Neural cell (in vitro differentiated cells): ENCODE measurements at regions not wholly inside any gene's neighbourhood (a gene's known extent, or its start where the extent isn't known, plus 50 kb on each side); places are given as distances from the start of the nearest gene placed in this dataset.
"Not testable (repeated sequence)": the region's sequence is repeated elsewhere in the genome, so short reads cannot be mapped to it uniquely, and the experiment has no call there.

Source experiments
- H2AFZ ChIP-seq: fragments of 200-600, 300-800 bp; sonication (generic), shearing (Covaris generic); 2 replicates; pipeline ENCODE4 v1.6.0; 2014; ENCODE audit warnings: low read depth, mild to moderate bottlenecking, antibody characterized with exemption, low read length, moderate library complexity
- H3F3A ChIP-seq: fragments of 200-600 bp; shearing (Covaris generic); 2 replicates; pipeline ENCODE4 v1.6.1; 2016; ENCODE audit warnings: mild to moderate bottlenecking, moderate library complexity, mixed read lengths, antibody characterized with exemption, low read length; ENCODE audit not compliant: insufficient read depth, poor library complexity, severe bottlenecking
- H3K27ac ChIP-seq: fragments of 200-600, 300-800 bp; sonication (generic), shearing (Covaris generic); 2 replicates; pipeline ENCODE4 v1.5.1; 2014; ENCODE audit warnings: mild to moderate bottlenecking, low read length, moderate library complexity
- H3K27me3 ChIP-seq: fragments of 300-800, 200-600 bp; sonication (generic), shearing (Covaris generic); 2 replicates; pipeline ENCODE4 v1.6.0; 2014; ENCODE audit warnings: mild to moderate bottlenecking, low read depth, low read length, moderate library complexity; ENCODE audit not compliant: insufficient read depth
- H3K36me3 ChIP-seq: fragments of 300-800, 200-600 bp; sonication (generic), shearing (Covaris generic); 2 replicates; pipeline ENCODE4 v1.5.1; 2014; ENCODE audit warnings: mild to moderate bottlenecking, antibody characterized with exemption, low read length, moderate library complexity; ENCODE audit not compliant: insufficient read depth
- H3K4me2 ChIP-seq: fragments of 300-800, 200-600 bp; sonication (generic), shearing (Covaris generic); 2 replicates; pipeline ENCODE4 v1.6.0; 2014; ENCODE audit warnings: mild to moderate bottlenecking, low read length
- H3K4me3 ChIP-seq: fragments of 300-800, 200-600 bp; sonication (generic), shearing (Covaris generic); 2 replicates; pipeline ENCODE4 v1.5.1; 2014; ENCODE audit warnings: mild to moderate bottlenecking, low read length, moderate library complexity
- H3K79me2 ChIP-seq: fragments of 200-600 bp; shearing (Covaris generic); replicated peaks from 2 replicates; pipeline ENCODE4 v1.6.0; 2014; ENCODE audit warnings: mild to moderate bottlenecking, low read length, moderate library complexity; ENCODE audit not compliant: insufficient read depth
- H3K9ac ChIP-seq: fragments of 300-800, 200-600 bp; sonication (generic), shearing (Covaris generic); 2 replicates; pipeline ENCODE4 v1.6.1; 2016; ENCODE audit warnings: mild to moderate bottlenecking, low read length, mixed read lengths
- H3K9me2 ChIP-seq: fragments of 200-600 bp; shearing (Covaris generic); 2 replicates; pipeline ENCODE4 v1.6.1; 2016; ENCODE audit warnings: mild to moderate bottlenecking, low read length, mixed read lengths; ENCODE audit not compliant: insufficient read depth
- H3K9me3 ChIP-seq: fragments of 200-600, 300-800 bp; sonication (generic), shearing (Covaris generic); 2 replicates; pipeline ENCODE4 v1.6.1; 2016; ENCODE audit warnings: mild to moderate bottlenecking, mixed run types, low read length, moderate library complexity, mixed read lengths
- H4K20me1 ChIP-seq: fragments of 200-600 bp; shearing (Covaris generic); 2 replicates; pipeline ENCODE4 v1.6.1; 2016; ENCODE audit warnings: mild to moderate bottlenecking, mixed run types; ENCODE audit not compliant: insufficient read depth
- EP300 ChIP-seq: fragments of 450-650 bp; conservative IDR thresholded peaks from 2 replicates; pipeline ENCODE4 v1.6.1; 2014; ENCODE audit warnings: antibody characterized with exemption, mild to moderate bottlenecking, moderate library complexity; ENCODE audit not compliant: poor library complexity, severe bottlenecking
- EZH2 ChIP-seq: fragments of 200-600, 300-800 bp; shearing (Covaris generic), sonication (generic); IDR thresholded peaks from 2 replicates; pipeline ENCODE4 v1.6.1; 2014; ENCODE audit warnings: antibody characterized with exemption, low read length, borderline replicate concordance, mild to moderate bottlenecking; ENCODE audit not compliant: insufficient read depth, poor library complexity, severe bottlenecking
- MXI1 ChIP-seq: fragments of 450-650 bp; conservative IDR thresholded peaks from 2 replicates; pipeline ENCODE4 v1.6.1; 2014; ENCODE audit warnings: antibody characterized with exemption, mild to moderate bottlenecking; ENCODE audit not compliant: poor library complexity, severe bottlenecking
- POLR2AphosphoS5 ChIP-seq: IDR thresholded peaks from 2 replicates; pipeline ENCODE4 v1.6.1; 2012
- RAD21 ChIP-seq: fragments of 450-650 bp; conservative IDR thresholded peaks from 2 replicates; pipeline ENCODE4 v1.6.1; 2014; ENCODE audit warnings: antibody characterized with exemption, mild to moderate bottlenecking, moderate library complexity
- REST ChIP-seq: IDR thresholded peaks from 2 replicates; pipeline ENCODE4 v1.6.1; 2012; ENCODE audit warnings: borderline replicate concordance
- SMC3 ChIP-seq: fragments of 450-650 bp; conservative IDR thresholded peaks from 2 replicates; pipeline ENCODE4 v1.6.1; 2014; ENCODE audit warnings: antibody characterized with exemption, mild to moderate bottlenecking, moderate library complexity; ENCODE audit not compliant: poor library complexity
- TAF1 ChIP-seq: IDR thresholded peaks from 2 replicates; pipeline ENCODE4 v1.6.1; 2012; ENCODE audit warnings: low read depth
- TF ChIP-seq, protein P1 (sequence below): fragments of 450-650 bp; IDR thresholded peaks from 2 replicates; pipeline ENCODE4 v1.5.1; 2014; ENCODE audit warnings: antibody characterized with exemption, mild to moderate bottlenecking, moderate library complexity; ENCODE audit not compliant: poor library complexity, severe bottlenecking

DNA sequence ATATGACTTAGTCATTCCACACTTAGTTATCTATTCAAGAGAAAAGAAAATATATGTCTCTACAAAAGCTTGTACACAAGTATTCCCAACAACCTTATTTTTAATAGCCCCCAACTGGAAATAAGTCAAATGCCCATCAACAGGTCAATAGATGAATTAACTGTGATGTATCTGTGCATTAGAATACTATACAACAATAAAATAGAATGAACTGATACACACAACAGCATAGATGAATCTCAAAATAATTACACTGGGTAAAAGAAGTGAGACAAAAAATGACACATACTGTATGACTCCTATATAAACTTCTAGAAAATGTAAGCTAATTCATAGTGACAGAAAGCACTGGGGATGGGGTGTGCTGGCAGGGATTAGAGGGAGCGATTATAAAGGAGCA lies 354.1 kb upstream of the DIPK2B start:
- no peaks in the 10 kb centered on the region for H3F3A ChIP-seq
- H3K4me2 ChIP-seq: no peak overlapping the region
- no peak overlapping the region for H3K9ac ChIP-seq
- TF ChIP-seq, protein P1, sequence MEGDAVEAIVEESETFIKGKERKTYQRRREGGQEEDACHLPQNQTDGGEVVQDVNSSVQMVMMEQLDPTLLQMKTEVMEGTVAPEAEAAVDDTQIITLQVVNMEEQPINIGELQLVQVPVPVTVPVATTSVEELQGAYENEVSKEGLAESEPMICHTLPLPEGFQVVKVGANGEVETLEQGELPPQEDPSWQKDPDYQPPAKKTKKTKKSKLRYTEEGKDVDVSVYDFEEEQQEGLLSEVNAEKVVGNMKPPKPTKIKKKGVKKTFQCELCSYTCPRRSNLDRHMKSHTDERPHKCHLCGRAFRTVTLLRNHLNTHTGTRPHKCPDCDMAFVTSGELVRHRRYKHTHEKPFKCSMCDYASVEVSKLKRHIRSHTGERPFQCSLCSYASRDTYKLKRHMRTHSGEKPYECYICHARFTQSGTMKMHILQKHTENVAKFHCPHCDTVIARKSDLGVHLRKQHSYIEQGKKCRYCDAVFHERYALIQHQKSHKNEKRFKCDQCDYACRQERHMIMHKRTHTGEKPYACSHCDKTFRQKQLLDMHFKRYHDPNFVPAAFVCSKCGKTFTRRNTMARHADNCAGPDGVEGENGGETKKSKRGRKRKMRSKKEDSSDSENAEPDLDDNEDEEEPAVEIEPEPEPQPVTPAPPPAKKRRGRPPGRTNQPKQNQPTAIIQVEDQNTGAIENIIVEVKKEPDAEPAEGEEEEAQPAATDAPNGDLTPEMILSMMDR: no peak
- TF ChIP-seq RAD21 (no peak), EZH2 (no peak), REST (no peak), TAF1 (no peak), POLR2AphosphoS5 (no peak), MXI1 (no peak), EP300 (no peak), SMC3 (no peak)
- H2AFZ ChIP-seq: no peak overlapping the region
- H3K4me3 ChIP-seq: no peak overlapping the region
- H4K20me1 ChIP-seq: no peaks in the 10 kb centered on the region
- no peaks in the 10 kb centered on the region for H3K9me2 ChIP-seq
- H3K9me3 ChIP-seq: no peaks in the 10 kb centered on the region
- H3K27ac ChIP-seq: no peak overlapping the region
- no peaks in the 10 kb centered on the region for H3K27me3 ChIP-seq
- H3K36me3 ChIP-seq: no peaks in the 10 kb centered on the region
- no peaks in the 10 kb centered on the region for H3K79me2 ChIP-seq

DNA sequence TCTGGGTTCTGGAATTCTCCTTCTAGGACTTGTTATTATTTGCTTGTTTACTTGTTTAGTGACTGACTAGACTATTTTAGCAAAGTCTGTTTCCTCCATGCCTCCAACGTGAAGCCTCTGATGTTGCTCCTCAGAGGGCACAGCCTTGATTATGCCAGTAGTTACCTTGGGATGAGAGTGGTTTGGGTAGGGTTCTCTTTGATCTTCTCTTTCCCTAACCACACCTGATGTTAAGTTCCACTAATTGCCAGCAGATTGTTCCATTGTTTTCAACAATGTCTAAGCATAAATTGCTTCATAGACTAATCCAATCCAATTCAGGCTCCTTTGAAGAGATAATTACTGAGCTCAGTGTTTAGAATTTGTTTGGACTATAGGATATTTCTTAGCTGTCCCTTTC lies 352.7 kb upstream of the DIPK2B start:
- no peak for TF ChIP-seq REST
- TF ChIP-seq TAF1: no peak
- TF ChIP-seq EZH2: no peak
- no peak for TF ChIP-seq POLR2AphosphoS5
- TF ChIP-seq EP300: no peak
- no peak for TF ChIP-seq SMC3
- no peak for TF ChIP-seq MXI1
- TF ChIP-seq, protein P1: no peak
- TF ChIP-seq RAD21: no peak
- H3F3A ChIP-seq: no peaks in the 10 kb centered on the region
- no peaks in the 10 kb centered on the region for H3K9me2 ChIP-seq
- no peak overlapping the region for H2AFZ ChIP-seq
- H3K9me3 ChIP-seq: no peaks in the 10 kb centered on the region
- H4K20me1 ChIP-seq: no peaks in the 10 kb centered on the region
- H3K4me2 ChIP-seq: no peak overlapping the region
- H3K27me3 ChIP-seq: no peaks in the 10 kb centered on the region
- no peak overlapping the region for H3K4me3 ChIP-seq
- no peaks in the 10 kb centered on the region for H3K36me3 ChIP-seq
- no peaks in the 10 kb centered on the region for H3K79me2 ChIP-seq
- no peak overlapping the region for H3K9ac ChIP-seq
- no peak overlapping the region for H3K27ac ChIP-seq

- not testable (repeated sequence) for H3K79me2 ChIP-seq, H3K4me2 ChIP-seq, H3K27ac ChIP-seq, H3K27me3 ChIP-seq, H3F3A ChIP-seq, H3K9me2 ChIP-seq, H3K9me3 ChIP-seq, H2AFZ ChIP-seq, H3K36me3 ChIP-seq, H4K20me1 ChIP-seq, H3K9ac ChIP-seq, H3K4me3 ChIP-seq
Observed at GRCh38 chrX:45546697-45547096, 346.0 kb upstream of the DIPK2B start.
